ENCODE measurements at regions not wholly inside any gene's neighbourhood (a gene's known extent, or its start where the extent isn't known, plus 50 kb on each side); places are given as distances from the start of the nearest gene placed in this dataset.
A peak's percentile ranks its signal among the peaks of the same experiment; 100 is the strongest.

DNA sequence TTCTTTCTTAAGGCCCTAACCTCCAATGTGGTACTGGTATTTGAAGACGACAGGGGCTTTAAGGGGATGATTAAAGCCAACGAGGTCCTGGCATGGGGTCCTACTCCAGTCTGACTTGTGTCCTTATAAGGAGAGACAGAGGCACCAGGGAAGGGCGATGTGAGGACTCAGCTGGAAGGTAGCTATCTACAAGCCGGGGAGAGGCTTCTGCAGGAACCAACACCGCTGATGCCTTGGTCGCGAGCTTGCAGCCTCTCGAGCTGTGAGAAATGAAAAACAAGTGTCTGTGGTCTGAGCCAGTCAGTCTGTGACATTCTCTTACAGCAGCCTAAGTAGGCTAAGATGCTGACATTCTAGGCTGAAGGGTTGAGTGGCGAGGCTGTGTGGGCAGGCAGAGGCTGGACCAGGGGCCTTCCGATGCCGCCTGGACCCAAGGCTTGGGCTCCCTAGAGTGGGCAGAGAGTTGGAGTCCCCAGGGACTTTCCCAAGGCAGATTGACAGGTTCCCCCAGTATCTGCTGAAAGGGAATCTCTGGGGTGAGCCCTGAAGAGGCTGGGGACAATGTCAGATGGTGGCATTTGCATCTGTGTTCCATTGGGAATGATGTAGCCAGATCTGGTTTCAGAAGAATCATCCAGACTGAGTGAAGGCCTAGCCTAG is 322.9 kb upstream of the HS6ST1 start:
- TF ChIP-seq POU2F2 (IDR thresholded peaks at IDR 0.05; ENCODE audit: low read depth, low read length) (no peak), TAF1 (IDR thresholded peaks at IDR 0.05; ENCODE audit: low read depth, low read length) (no peak), POLR2A (IDR thresholded peaks at IDR 0.05; ENCODE audit: low read depth, low read length) (no peak)
- FAIRE-seq = peak; percentile 20
- no peak for DNase-seq (ENCODE audit: insufficient read length, low spot score)

DNA sequence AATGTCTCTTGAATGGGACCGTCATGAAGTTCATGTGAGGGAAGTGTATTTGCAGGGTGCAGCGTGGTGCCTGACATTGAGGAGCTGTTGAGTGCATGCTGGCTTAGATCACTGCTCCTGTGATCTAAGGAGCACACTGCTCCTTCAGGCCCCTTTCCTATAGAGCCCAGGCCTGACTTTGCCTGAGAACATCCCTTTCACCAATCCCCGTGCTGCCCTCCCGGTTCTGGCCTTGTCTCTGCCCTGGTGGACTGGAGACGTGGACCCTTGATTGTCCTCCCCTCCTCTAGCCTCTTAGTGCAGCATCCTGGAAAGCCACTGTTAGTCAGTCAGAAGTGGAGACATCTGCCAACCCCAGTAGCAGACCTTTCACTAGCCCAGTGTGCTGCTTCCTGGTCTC is 323.6 kb upstream of the HS6ST1 start:
- TF ChIP-seq POU2F2 (IDR thresholded peaks at IDR 0.05; ENCODE audit: low read depth, low read length) = no peak
- no peak for TF ChIP-seq POLR2A (IDR thresholded peaks at IDR 0.05; ENCODE audit: low read depth, low read length)
- TF ChIP-seq POLR2AphosphoS5 (IDR thresholded peaks at IDR 0.05; ENCODE audit: low read depth, low read length) = no peak
- TF ChIP-seq TAF1 (IDR thresholded peaks at IDR 0.05; ENCODE audit: low read depth, low read length) = no peak
- no peak for TF ChIP-seq PAX5 (IDR thresholded peaks at IDR 0.05; ENCODE audit: insufficient read depth, low read length, severe bottlenecking)
- no peak for TF ChIP-seq SPI1 (IDR thresholded peaks at IDR 0.05; ENCODE audit: low read depth, low read length)
- no peak for DNase-seq (ENCODE audit: insufficient read length, low spot score)
- FAIRE-seq = no peak

DNA sequence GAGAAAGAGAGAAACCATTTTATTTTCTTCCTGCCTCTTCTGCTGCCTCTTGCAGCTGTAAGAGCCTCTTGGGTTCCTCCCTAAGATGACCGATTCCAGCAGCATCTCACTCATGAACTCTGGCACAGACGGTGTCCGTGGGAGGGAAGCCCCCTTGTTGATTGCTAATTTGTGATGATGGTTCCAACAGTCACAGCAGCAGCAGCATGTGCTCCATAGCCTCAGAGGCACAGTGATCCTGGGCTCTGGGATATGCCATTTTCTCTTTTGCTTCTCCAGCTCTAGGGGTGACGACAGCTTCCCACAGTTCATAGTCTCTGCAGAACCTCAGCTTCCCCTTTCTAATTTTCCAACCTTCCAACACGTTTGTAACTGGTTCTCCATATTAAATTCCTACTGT is 324.2 kb upstream of the HS6ST1 start:
- FAIRE-seq (no peak), DNase-seq (ENCODE audit: insufficient read length, low spot score) (no peak)
- TF ChIP-seq SPI1 (IDR thresholded peaks at IDR 0.05; ENCODE audit: low read depth, low read length) (no peak), POLR2A (IDR thresholded peaks at IDR 0.05; ENCODE audit: low read depth, low read length) (no peak), POLR2AphosphoS5 (IDR thresholded peaks at IDR 0.05; ENCODE audit: low read depth, low read length) (no peak), TAF1 (IDR thresholded peaks at IDR 0.05; ENCODE audit: low read depth, low read length) (no peak), PAX5 (IDR thresholded peaks at IDR 0.05; ENCODE audit: insufficient read depth, low read length, severe bottlenecking) (no peak), POU2F2 (IDR thresholded peaks at IDR 0.05; ENCODE audit: low read depth, low read length) (no peak)

DNA sequence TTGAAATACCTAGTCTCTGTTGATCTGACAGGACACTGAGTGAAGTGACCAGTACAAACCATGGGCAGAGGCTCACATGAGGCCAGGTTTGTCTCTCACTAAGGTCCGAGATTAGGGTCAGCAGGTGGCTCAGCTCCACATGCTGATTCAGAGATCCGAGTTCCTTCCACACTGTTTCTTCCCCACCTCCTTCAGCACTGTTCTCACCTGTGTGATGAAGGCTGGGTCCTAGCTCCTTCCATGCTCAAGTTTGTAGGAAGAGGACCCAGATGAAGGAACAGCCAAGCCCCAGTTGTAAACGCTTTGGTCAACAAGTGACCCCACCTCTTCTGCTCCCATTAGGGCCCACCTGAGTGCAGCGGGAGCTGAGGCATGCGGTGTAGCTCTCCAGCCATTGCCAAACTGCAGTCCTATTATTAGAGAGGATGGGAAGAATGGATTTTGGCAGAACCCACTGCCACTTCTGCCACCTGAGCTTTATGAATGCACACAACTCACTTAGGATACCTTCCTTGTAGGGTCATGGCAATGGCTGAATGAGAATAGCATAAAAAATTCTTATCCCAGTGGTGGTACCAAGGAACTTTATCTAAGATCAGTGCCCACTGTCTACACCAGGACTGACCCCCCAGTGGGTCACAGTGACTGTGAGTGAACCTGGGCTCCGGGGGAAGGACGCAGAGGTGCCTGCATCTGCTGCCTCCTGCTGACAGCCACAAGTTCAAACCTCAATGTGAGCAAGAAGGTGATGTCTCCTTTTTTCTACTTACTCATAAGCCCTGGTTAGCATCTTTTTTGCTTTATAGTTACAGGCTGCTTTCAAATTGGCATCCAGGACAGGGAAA is 324.8 kb upstream of the HS6ST1 start:
- TF ChIP-seq TAF1 (IDR thresholded peaks at IDR 0.05; ENCODE audit: low read depth, low read length) (no peak), PAX5 (IDR thresholded peaks at IDR 0.05; ENCODE audit: insufficient read depth, low read length, severe bottlenecking) (no peak), SPI1 (IDR thresholded peaks at IDR 0.05; ENCODE audit: low read depth, low read length) (no peak), POLR2AphosphoS5 (IDR thresholded peaks at IDR 0.05; ENCODE audit: low read depth, low read length) (no peak), POU2F2 (IDR thresholded peaks at IDR 0.05; ENCODE audit: low read depth, low read length) (no peak), POLR2A (IDR thresholded peaks at IDR 0.05; ENCODE audit: low read depth, low read length) (no peak)
- no peak for FAIRE-seq
- no peak for DNase-seq (ENCODE audit: insufficient read length, low spot score)

DNA sequence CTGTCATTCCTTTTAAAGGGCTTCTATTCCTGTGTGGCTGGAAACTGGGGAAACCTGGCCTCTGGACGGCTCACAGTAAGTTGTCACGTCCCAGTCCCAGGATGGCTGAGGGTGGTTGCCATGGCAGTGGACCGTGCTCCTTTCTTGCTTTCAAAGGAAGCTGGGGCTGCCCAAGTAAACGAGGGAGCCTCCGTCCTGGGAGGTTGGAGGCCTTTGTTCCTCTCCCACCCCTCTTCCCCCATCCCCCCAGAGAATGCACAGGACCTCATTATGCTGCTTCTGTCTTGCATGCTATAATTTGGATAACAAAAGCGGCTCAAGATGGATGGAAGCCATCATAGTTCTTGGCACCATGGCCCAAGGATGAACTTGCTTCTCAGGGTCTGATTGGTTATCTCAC is 325.5 kb upstream of the HS6ST1 start:
- FAIRE-seq (no peak), DNase-seq (ENCODE audit: insufficient read length, low spot score) (no peak)
- TF ChIP-seq POLR2A (IDR thresholded peaks at IDR 0.05; ENCODE audit: low read depth, low read length) = no peak
- TF ChIP-seq TAF1 (IDR thresholded peaks at IDR 0.05; ENCODE audit: low read depth, low read length) = no peak
- TF ChIP-seq POLR2AphosphoS5 (IDR thresholded peaks at IDR 0.05; ENCODE audit: low read depth, low read length) = no peak
- no peak for TF ChIP-seq PAX5 (IDR thresholded peaks at IDR 0.05; ENCODE audit: insufficient read depth, low read length, severe bottlenecking)
- no peak for TF ChIP-seq POU2F2 (IDR thresholded peaks at IDR 0.05; ENCODE audit: low read depth, low read length)
- no peak for TF ChIP-seq SPI1 (IDR thresholded peaks at IDR 0.05; ENCODE audit: low read depth, low read length)

DNA sequence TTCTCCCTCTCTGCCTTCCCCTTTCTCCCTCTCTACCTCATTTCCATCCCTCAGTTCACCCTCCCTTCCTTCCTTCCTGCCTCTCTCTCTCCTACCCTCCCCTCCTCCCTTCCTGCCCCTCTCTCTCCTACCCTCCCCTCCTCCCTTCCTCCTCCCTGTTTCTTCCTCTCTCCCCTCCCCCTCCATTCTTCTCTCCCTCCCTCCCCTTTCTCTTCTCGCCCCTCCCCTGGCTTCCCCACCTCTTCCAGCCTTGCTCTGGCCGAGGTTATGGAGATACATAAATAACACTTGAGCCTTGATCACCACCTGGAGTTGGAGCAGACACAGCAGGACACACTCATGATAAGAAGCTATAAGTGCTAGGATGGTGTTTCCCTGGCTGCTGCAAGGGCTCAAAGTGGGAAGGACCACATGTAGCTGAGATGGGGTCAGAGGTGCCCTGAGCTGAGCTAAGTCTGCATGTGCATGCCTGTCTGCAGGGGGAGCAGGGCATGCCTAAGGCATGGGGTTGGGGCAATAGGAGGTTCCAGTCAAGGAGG is 326.1 kb upstream of the HS6ST1 start:
- DNase-seq (ENCODE audit: insufficient read length, low spot score) (no peak), FAIRE-seq (no peak)
- TF ChIP-seq POU2F2 (IDR thresholded peaks at IDR 0.05; ENCODE audit: low read depth, low read length) = no peak
- no peak for TF ChIP-seq POLR2AphosphoS5 (IDR thresholded peaks at IDR 0.05; ENCODE audit: low read depth, low read length)
- TF ChIP-seq POLR2A (IDR thresholded peaks at IDR 0.05; ENCODE audit: low read depth, low read length) = no peak
- TF ChIP-seq PAX5 (IDR thresholded peaks at IDR 0.05; ENCODE audit: insufficient read depth, low read length, severe bottlenecking) = no peak
- no peak for TF ChIP-seq TAF1 (IDR thresholded peaks at IDR 0.05; ENCODE audit: low read depth, low read length)
- no peak for TF ChIP-seq SPI1 (IDR thresholded peaks at IDR 0.05; ENCODE audit: low read depth, low read length)

DNA sequence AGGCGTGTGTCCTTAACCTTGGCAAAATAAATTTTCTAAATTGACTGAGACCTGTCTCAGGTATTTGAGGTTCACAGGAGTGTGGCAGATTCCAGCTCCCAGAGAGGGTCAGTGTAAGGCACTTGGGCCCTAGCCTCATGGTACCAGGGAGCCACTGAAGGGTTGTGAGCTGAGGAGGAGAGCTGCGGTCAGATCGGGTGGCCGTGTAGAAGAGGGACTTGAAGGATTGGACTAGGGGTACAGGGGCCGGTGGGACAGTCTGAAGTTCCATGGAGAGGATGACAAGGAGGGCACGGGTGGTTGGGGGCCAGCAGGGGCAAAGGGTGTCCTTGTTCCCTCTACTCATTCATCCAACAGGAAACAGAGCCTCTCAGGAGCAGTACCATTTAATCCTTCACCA is 327.0 kb upstream of the HS6ST1 start:
- TF ChIP-seq SPI1 (IDR thresholded peaks at IDR 0.05; ENCODE audit: low read depth, low read length) (no peak), TAF1 (IDR thresholded peaks at IDR 0.05; ENCODE audit: low read depth, low read length) (no peak), POLR2AphosphoS5 (IDR thresholded peaks at IDR 0.05; ENCODE audit: low read depth, low read length) (no peak), PAX5 (IDR thresholded peaks at IDR 0.05; ENCODE audit: insufficient read depth, low read length, severe bottlenecking) (no peak), POLR2A (IDR thresholded peaks at IDR 0.05; ENCODE audit: low read depth, low read length) (no peak), POU2F2 (IDR thresholded peaks at IDR 0.05; ENCODE audit: low read depth, low read length) (no peak)
- FAIRE-seq = no peak
- DNase-seq (ENCODE audit: insufficient read length, low spot score) = no peak

DNA sequence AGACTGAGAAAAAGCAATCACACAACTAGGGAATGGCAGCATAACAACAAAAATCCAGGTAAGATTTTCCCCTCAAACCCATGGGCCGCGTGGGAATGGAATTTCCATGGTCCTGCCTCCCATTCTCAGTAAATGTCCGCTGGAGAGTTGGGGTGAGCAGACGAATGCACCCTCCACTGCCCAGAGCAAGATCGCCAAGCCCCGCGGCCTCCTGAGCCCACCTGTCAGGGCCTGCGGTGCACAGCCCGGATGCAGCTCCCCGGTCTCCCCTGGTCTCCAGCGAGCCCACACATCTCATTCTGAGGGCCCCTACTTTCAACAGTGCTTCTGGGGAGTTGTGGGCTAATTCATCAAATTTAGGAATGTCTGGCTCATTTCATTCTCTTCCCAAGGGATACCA is 327.4 kb upstream of the HS6ST1 start:
- DNase-seq (ENCODE audit: insufficient read length, low spot score) (no peak), FAIRE-seq (no peak)
- TF ChIP-seq SPI1 (IDR thresholded peaks at IDR 0.05; ENCODE audit: low read depth, low read length) (no peak), POU2F2 (IDR thresholded peaks at IDR 0.05; ENCODE audit: low read depth, low read length) (no peak), POLR2A (IDR thresholded peaks at IDR 0.05; ENCODE audit: low read depth, low read length) (no peak), POLR2AphosphoS5 (IDR thresholded peaks at IDR 0.05; ENCODE audit: low read depth, low read length) (no peak), PAX5 (IDR thresholded peaks at IDR 0.05; ENCODE audit: insufficient read depth, low read length, severe bottlenecking) (no peak), TAF1 (IDR thresholded peaks at IDR 0.05; ENCODE audit: low read depth, low read length) (no peak)

DNA sequence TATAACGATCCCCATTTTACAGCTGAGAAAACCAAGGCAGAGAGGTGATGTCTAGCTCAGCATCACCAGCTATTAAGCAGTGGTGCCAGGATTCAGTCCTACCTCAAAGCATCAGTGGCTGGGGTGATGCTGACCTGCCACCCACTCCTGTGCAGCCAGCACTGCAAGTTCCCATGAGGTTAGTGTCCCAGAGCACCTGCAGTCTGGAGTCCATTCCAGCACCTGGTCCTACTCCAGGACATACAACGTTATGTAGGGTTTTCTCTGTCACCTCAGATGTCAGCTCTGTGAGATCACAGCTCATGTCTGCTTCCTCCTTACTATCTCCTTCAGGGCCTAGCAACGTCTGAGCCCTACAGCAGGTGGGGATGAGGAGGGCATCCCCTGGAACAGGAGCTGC is 328.0 kb upstream of the HS6ST1 start:
- FAIRE-seq (no peak), DNase-seq (ENCODE audit: insufficient read length, low spot score) (no peak)
- TF ChIP-seq PAX5 (IDR thresholded peaks at IDR 0.05; ENCODE audit: insufficient read depth, low read length, severe bottlenecking) (no peak), TAF1 (IDR thresholded peaks at IDR 0.05; ENCODE audit: low read depth, low read length) (no peak), POLR2A (IDR thresholded peaks at IDR 0.05; ENCODE audit: low read depth, low read length) (no peak), POU2F2 (IDR thresholded peaks at IDR 0.05; ENCODE audit: low read depth, low read length) (no peak)
